HCT116 (cell line): ENCODE measurements at regions not wholly inside any gene's neighbourhood (a gene's known extent, or its start where the extent isn't known, plus 50 kb on each side); places are given as distances from the start of the nearest gene placed in this dataset.

Experiments
- ATAC-seq: fragments of 200-7000 bp; cut with Tn5 transposase; 2 replicates; pipeline ENCODE4 v1.9.1; 2020; ENCODE audit warnings: mild to moderate bottlenecking, moderate library complexity
- BruUV-seq: library from RNA; stranded (reverse); fragments of 400-500 nt; replicated peaks from 2 replicates; lab custom pipeline; 2021; lab: Mats Ljungman, UMichigan
- CTCF ChIA-PET: fragments of 300-600 bp; sonication (Branson Sonifier 250); formaldehyde crosslinking; loops from one replicate; lab custom pipeline; 2021; ENCODE audit warnings: antibody characterized with exemption; lab: Charles Lee
- POLR2A ChIA-PET: fragments of 300-600, 350-600 bp; sonication (Branson Sonifier 250); formaldehyde crosslinking; loops from one replicate; lab custom pipeline; 2021; ENCODE audit warnings: antibody characterized with exemption; lab: Charles Lee
- RAD21 ChIA-PET, 2 experiments: fragments of 300-600 bp; sonication (Branson Sonifier 250); formaldehyde crosslinking; loops; one replicate each; lab custom pipeline; 2023; ENCODE audit warnings: low total read pairs in 2 of 2; ENCODE audit not compliant: uncharacterized antibody in 2 of 2, unreplicated experiment in 2 of 2, low non-redundant PET in 1 of 2; lab: Charles Lee
- DNase-seq: peaks from one replicate; pipeline ENCODE4 v3.0.0-alpha.2; 2010; ENCODE audit warnings: low read depth, low spot score
- H2AFZ ChIP-seq: fragments of 200-600 bp; shearing (Covaris generic), sonication (generic); 2 replicates; pipeline ENCODE4 v1.6.1; 2017; ENCODE audit warnings: low read depth, mixed run types, mixed read lengths, antibody characterized with exemption, low read length; ENCODE audit not compliant: poor library complexity, severe bottlenecking
- H3K27ac ChIP-seq: 2 replicates; pipeline ENCODE4 v1.5.1; 2012; ENCODE audit warnings: low read depth, low read length
- H3K27me3 ChIP-seq: fragments of 200-600 bp; sonication (generic); 2 replicates; pipeline ENCODE4 v1.6.1; 2016; ENCODE audit warnings: mixed run types, low read length, mixed read lengths; ENCODE audit not compliant: insufficient read depth
- H3K36me3 ChIP-seq, 2 experiments: fragments of 200-500 bp in 1 of 2; fragments of 200-600 bp in 1 of 2; sonication (Bioruptor generic) in 1 of 2; sonication (generic) in 1 of 2; 2 replicates each; pipeline versions ENCODE4 v1.5.1 to v1.6.1; 2014 to 2016; ENCODE audit warnings: low read length in 2 of 2, inconsistent platforms in 1 of 2, mixed read lengths in 1 of 2, mixed run types in 1 of 2; ENCODE audit not compliant: insufficient read depth in 2 of 2, control insufficient read depth in 1 of 2
- H3K4me1 ChIP-seq, 2 experiments: fragments of 200-600 bp in 1 of 2; sonication (generic) in 1 of 2; 2 replicates each; pipeline versions ENCODE4 v1.5.1 to v1.6.1; 2012 to 2017; ENCODE audit warnings: low read length in 2 of 2, inconsistent platforms in 1 of 2, mild to moderate bottlenecking in 1 of 2, mixed read lengths in 1 of 2, mixed run types in 1 of 2, moderate library complexity in 1 of 2; ENCODE audit not compliant: insufficient read depth in 2 of 2, control insufficient read depth in 1 of 2
- H3K4me2 ChIP-seq: fragments of 200-600 bp; sonication (generic); 2 replicates; pipeline ENCODE4 v1.6.1; 2017; ENCODE audit warnings: mixed run types, low read length, mixed read lengths
- H3K4me3 ChIP-seq, 2 experiments: fragments of 200-600 bp in 1 of 2; sonication (generic) in 1 of 2; replicated peaks in 1 of 2; 2 replicates each; pipeline ENCODE4 v1.5.1; 2011 to 2016; ENCODE audit warnings: low read length in 2 of 2, control low read depth in 1 of 2, low read depth in 1 of 2, mild to moderate bottlenecking in 1 of 2, mixed read lengths in 1 of 2, mixed run types in 1 of 2
- H3K79me2 ChIP-seq: fragments of 200-600 bp; sonication (generic); 2 replicates; pipeline ENCODE4 v1.6.1; 2017; ENCODE audit warnings: mild to moderate bottlenecking, mixed run types, low read length, moderate library complexity, mixed read lengths; ENCODE audit not compliant: insufficient read depth
- H3K9ac ChIP-seq: fragments of 200-600 bp; sonication (generic); 2 replicates; pipeline ENCODE4 v1.6.1; 2016; ENCODE audit warnings: low read length, mixed read lengths
- H3K9me2 ChIP-seq: fragments of 200-600 bp; sonication (generic), shearing (Covaris generic); 2 replicates; pipeline ENCODE4 v1.6.1; 2017; ENCODE audit warnings: mixed run types, mild to moderate bottlenecking, moderate library complexity; ENCODE audit not compliant: insufficient read depth
- H3K9me3 ChIP-seq, 2 experiments: fragments of 200-500 bp in 1 of 2; fragments of 200-600 bp in 1 of 2; sonication (Bioruptor generic) in 1 of 2; sonication (generic) in 1 of 2; 2 replicates each; pipeline ENCODE4 v1.6.1; 2014 to 2017; ENCODE audit warnings: low read length in 2 of 2, mixed read lengths in 2 of 2, inconsistent platforms in 1 of 2, low read depth in 1 of 2, mild to moderate bottlenecking in 1 of 2, mixed run types in 1 of 2, moderate library complexity in 1 of 2; ENCODE audit not compliant: control insufficient read depth in 1 of 2, insufficient read depth in 1 of 2
- H4K20me1 ChIP-seq: fragments of 200-600 bp; sonication (generic), shearing (Covaris generic); 2 replicates; pipeline ENCODE4 v1.6.1; 2017; ENCODE audit warnings: mixed run types, mild to moderate bottlenecking, moderate library complexity; ENCODE audit not compliant: insufficient read depth
- CBX3 ChIP-seq: IDR thresholded peaks from 2 replicates; pipeline ENCODE4 v1.6.1; 2012; ENCODE audit warnings: low read depth
- CEBPB ChIP-seq: IDR thresholded peaks from 2 replicates; pipeline ENCODE4 v1.6.1; 2012; ENCODE audit warnings: low read depth
- CTCF ChIP-seq, 3 experiments: fragments of 200-600 bp in 1 of 3; sonication (generic) in 1 of 3; IDR thresholded peaks in 2 of 3; conservative IDR thresholded peaks in 1 of 3; 2 replicates each; pipeline ENCODE4 v1.5.1; 2012 to 2017; ENCODE audit warnings: low read depth in 2 of 3, low read length in 2 of 3, antibody characterized with exemption in 1 of 3, borderline replicate concordance in 1 of 3, control low read depth in 1 of 3, mild to moderate bottlenecking in 1 of 3, mixed read lengths in 1 of 3, mixed run types in 1 of 3, moderate library complexity in 1 of 3; ENCODE audit not compliant: insufficient read depth in 1 of 3
- EGR1 ChIP-seq: IDR thresholded peaks from 2 replicates; pipeline ENCODE4 v1.6.1; 2012; ENCODE audit warnings: low read depth
- ELF1 ChIP-seq: IDR thresholded peaks from 2 replicates; pipeline ENCODE4 v1.6.1; 2012; ENCODE audit warnings: low read depth, borderline replicate concordance
- EZH2 ChIP-seq: fragments of 200-600 bp; sonication (generic); IDR thresholded peaks from 2 replicates; pipeline ENCODE4 v1.6.1; 2017; ENCODE audit warnings: antibody characterized with exemption, mixed run types
- FOSL1 ChIP-seq: IDR thresholded peaks from 2 replicates; pipeline ENCODE4 v1.6.1; 2012; ENCODE audit warnings: low read depth
- JUND ChIP-seq: IDR thresholded peaks from 2 replicates; pipeline ENCODE4 v1.6.1; 2012
- POLR2AphosphoS5 ChIP-seq: IDR thresholded peaks from 2 replicates; pipeline ENCODE4 v1.6.1; 2011; ENCODE audit warnings: mild to moderate bottlenecking, low read depth, low read length, moderate library complexity
- REST ChIP-seq: IDR thresholded peaks from 2 replicates; pipeline ENCODE4 v1.6.1; 2012; ENCODE audit warnings: low read depth
- SIN3A ChIP-seq: IDR thresholded peaks from 2 replicates; pipeline ENCODE4 v1.6.1; 2012; ENCODE audit warnings: low read depth
- SRF ChIP-seq: IDR thresholded peaks from 2 replicates; pipeline ENCODE4 v1.6.1; 2012; ENCODE audit warnings: low read depth
- YY1 ChIP-seq: IDR thresholded peaks from 2 replicates; pipeline ENCODE4 v1.6.1; 2011; ENCODE audit warnings: low read length, low read depth, moderate library complexity, mild to moderate bottlenecking; ENCODE audit not compliant: insufficient replicate concordance; ENCODE audit errors: extremely low read depth
- ZBTB33 ChIP-seq: IDR thresholded peaks from 2 replicates; pipeline ENCODE4 v1.6.1; 2011; ENCODE audit warnings: mild to moderate bottlenecking, low read length, moderate library complexity; ENCODE audit not compliant: insufficient replicate concordance; ENCODE audit errors: extremely low read depth
- ZFX ChIP-seq: fragments of 450-650 bp; IDR thresholded peaks from 2 replicates; pipeline ENCODE4 v1.6.1; 2017
- ZNF274 ChIP-seq: fragments of 200-500 bp; sonication (Bioruptor generic); IDR thresholded peaks from 2 replicates; pipeline ENCODE4 v1.6.1; 2014; ENCODE audit warnings: mild to moderate bottlenecking, low read depth, low read length, inconsistent platforms
- intact Hi-C: fragments of 100-400 bp; cut with micrococcal nuclease; formaldehyde crosslinking; loops from 2 replicates; pipeline ENCODE4 v1.10.0; 2022

GRCh38 chr17:71232801-71233559 lies 887.8 kb upstream of the SOX9 start:
- RAD21 ChIA-PET: no interaction called here
- no peak overlapping the region for H3K9ac ChIP-seq
- no peak overlapping the region for H3K27ac ChIP-seq
- DNase-seq (no peak), ATAC-seq (no peak)
- H2AFZ ChIP-seq: no peak overlapping the region
- H3K4me2 ChIP-seq: no peak overlapping the region
- no TSS peak for BruUV-seq
- H3K79me2 ChIP-seq: no peaks in the 10 kb centered on the region
- no peaks in the 10 kb centered on the region for H3K4me1 ChIP-seq
- H3K27me3 ChIP-seq: no peaks in the 10 kb centered on the region
- H3K9me2 ChIP-seq: no peaks in the 10 kb centered on the region
- CTCF ChIA-PET: no interaction called here
- intact Hi-C loops: loop anchor here (10.0 kb wide), 1 partner anchor 402 kb away; no protein-coding TSS in a partner anchor
- no peaks in the 10 kb centered on the region for H3K9me3 ChIP-seq
- no peaks in the 10 kb centered on the region for H4K20me1 ChIP-seq
- POLR2A ChIA-PET: no interaction called here
- H3K36me3 ChIP-seq: no peaks in the 10 kb centered on the region
- TF ChIP-seq ZFX (no peak), REST (no peak), SRF (no peak), ZBTB33 (no peak), EGR1 (no peak), EZH2 (no peak), CTCF (IDR thresholded peaks at IDR 0.05 in 2 of 3, conservative IDR thresholded peaks at IDR 0.05 in 1 of 3; ENCODE audit: borderline replicate concordance in 1 of 3, insufficient read depth in 1 of 3, low read depth in 2 of 3, low read length in 2 of 3) (no peak), POLR2AphosphoS5 (no peak), JUND (no peak), ELF1 (no peak), CEBPB (no peak), YY1 (no peak), SIN3A (no peak), CBX3 (no peak), FOSL1 (no peak), ZNF274 (no peak)
- no peak overlapping the region for H3K4me3 ChIP-seq
